Right renal pelvis (tissue), 4 donors: ENCODE measurements at regions not wholly inside any gene's neighbourhood (a gene's known extent, or its start where the extent isn't known, plus 50 kb on each side); places are given as distances from the start of the nearest gene placed in this dataset.
"Not testable (repeated sequence)": the region's sequence is repeated elsewhere in the genome, so short reads cannot be mapped to it uniquely, and the experiment has no call there.

Source experiments
- DNase-seq, 4 donors: peaks; one replicate each; pipeline ENCODE4 v3.0.0-alpha.2; 2013; ENCODE audit warnings: low read depth in 4 of 4, low spot score in 3 of 4, missing footprints in 1 of 4

DNA sequence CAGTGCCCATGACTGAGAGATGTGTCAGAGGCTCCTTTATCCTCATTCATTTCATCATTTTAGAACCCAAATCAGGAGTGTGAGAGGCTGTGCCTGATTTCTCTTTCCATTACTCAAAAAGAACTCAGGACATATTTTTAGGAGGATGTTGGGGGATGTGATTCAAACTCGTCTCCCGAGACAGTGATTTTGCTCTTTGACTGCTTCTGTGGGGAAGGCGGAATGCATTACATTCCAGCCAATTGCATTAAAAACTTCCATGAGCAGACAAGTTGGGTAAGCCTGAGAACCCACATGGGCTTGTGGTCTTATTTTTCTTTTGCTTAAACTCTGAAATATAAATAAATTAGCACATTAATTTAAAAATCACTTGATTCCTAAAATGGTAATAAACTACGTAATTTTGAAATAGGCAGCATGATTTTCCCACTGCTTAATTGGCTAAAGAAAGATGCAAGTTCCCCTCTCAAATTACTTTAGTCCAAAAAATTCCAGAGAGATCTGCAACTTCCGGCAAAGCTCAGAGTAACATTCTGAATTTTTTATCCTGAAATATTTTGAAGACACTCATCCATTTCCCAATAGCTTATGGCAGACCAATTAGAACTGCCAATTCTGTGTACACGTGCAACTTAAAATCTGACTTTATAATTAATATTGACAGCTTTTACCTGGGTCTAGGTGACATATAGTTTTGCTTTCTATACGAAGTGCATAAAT is 185.6 kb downstream of the C7orf25 start:
- DNase-seq: no peak

DNA sequence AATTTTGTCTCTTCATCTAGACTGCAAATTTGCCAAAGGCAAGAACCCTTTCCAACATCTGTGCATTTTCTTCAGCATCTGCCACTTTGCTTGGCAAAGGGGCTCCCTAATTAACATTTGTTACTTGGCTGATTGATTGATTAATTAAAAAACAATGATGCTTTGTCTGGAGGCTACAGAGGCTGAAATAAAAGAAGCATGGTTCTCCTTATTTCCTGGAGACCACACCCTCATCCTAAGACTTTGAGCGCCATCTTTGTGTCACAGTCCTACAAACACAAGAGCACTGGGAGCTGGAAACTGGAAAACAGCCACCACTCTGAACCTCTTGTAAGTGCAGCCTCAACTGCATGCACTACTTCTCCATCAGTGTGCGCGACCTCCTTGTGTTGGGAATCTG is 189.2 kb downstream of the C7orf25 start:
- no peak for DNase-seq

DNA sequence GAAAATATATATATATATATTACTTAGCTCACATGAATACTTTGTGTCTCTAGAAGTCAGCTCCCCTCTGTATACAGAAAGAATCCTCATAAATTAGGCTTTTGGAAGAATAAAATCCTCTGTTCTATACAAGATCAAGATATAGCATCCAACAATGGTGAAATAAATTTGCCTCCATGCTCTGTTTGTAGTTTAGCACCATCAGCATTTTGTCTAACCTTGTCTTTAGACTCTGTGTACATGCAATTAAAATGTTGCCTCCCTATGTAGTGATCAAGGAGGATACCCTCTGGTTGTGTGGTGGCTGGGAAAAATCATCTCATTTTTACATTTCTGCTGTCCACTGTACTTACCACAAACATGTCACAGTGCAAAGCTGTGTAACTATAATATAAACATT is 189.7 kb downstream of the C7orf25 start:
- no peak for DNase-seq

DNA sequence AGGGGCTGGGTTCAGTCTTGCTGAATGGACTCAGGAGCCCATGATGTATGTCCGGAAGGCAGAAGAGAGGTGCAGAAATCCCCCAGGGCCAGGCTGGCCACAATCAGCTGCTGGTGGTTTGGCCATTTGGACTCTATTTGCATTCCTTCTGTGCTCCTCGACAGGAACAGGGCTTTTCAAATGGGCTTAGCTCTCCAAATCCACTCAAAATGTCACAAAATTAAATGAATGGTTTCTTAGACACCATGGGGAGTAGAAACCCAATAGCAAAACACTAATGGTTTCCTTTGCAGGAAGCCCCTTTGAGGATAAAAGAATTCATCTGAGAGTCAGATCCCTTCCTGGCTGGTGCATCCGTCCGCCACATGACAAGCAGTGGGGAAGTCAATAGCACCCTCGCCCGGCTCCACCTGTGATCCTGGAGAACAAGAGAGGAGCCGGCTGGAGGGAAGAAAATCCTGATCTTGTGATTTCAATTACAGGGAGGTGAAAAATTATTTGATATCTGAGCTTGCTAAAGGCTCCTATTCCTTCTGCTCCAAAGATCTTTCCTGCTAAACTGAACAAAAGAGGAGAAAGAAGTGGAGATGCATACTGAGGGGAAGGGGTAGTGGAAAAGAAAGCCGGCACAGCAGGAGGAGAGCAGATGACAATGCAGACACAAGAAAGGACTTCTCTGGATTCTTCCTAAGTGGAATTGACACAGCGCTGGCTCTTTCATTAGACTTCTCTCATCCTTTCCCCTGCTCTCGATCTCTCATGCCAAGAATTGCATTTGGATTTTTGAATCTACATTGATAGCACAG is 190.7 kb downstream of the C7orf25 start:
- DNase-seq: no peak

DNA sequence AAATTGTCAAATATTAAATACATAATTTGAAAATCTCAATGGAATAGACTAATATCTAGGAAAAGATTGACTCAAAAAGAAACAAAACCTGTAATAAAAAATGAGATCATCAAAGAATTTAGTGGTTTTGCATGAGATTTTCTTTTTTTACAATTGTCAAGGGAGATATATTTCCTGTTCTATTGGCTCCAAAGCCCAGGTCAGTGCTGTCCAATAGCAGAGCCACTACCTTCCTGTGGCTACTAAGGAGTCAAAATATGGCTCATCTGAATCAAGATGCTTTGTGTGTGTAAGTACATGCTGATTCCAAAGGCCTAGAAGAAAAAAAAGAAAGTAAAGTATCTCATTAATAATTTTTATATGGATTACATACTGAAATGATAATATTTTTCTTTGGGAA is 191.9 kb downstream of the C7orf25 start:
- DNase-seq: no peak

DNA sequence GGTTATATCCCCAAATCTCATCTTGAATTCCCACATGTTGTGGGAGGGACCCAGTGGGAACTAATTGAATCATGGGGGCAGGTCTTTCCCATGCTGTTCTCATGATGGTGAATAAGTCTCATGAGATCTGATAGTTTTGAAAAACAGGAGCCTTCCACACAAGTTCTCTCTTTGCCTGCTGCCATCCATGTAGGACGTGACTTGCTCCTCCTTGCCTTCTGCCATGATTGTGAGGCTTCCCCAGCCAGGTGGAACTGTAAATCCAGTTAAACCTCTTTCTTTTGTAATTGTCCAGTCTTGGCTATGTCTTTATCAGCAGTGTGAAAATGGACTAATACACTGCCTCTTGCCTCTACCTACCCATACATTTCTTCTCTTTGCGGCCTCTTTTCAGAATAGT is 193.4 kb downstream of the C7orf25 start:
- not testable (repeated sequence) for DNase-seq

DNA sequence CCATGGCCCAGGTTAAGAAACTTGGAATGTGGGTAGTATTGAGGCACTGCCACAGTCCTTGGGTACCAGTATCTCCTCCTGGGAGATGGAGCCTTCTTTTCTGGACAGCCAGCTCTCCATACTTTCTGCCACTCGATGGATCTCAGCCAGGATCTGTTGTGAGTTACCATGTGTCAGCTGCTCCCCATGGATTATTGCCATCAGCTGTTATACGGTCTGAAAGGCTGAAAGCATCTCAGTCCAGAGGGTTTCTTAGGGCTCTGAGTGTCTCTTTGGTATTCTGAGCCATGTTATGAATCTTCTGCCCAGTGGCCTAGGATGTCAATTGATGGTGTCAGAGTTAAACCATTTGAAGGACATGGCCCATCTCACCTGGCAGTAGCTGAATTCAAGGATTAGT is 197.5 kb downstream of the C7orf25 start:
- DNase-seq: no peak

DNA sequence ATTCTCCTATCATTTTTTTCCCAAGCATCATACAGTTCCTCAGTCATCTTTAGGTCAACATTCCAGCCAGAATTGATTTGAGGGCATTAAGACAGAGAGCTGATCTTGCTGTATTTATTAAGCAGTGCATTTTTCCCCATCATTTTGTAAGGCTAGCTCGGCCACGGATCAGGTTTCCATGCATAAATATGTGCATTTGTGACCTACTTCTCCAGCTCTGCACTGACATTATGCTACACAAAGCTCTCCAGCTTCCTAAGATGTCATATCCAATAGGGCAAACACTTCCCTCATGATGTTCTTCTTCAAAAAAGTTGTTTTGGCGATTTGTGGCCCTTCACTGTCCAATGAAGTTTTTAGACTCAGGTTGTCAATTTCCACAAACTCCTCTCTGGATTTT is 202.6 kb downstream of the C7orf25 start:
- DNase-seq: no peak

DNA sequence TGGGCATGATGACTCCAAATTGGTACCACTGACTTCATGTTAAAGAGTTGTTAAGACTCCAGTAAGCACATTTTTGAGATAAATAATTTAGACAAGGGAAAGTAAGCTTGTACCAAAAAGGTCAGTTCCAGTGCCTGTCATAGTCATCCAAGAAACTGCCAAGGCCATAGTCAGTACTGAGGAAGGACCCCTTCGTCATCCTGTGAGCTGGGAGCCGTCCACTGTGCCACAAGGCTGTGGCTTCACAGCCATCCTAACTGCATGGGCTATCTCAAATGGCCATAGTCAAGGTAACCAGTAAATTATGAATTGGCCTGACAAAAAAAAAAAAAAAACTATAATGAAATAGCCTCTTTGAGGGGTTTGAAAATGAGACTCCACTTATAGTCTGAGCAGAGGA is 207.2 kb downstream of the C7orf25 start:
- DNase-seq: no peak

DNA sequence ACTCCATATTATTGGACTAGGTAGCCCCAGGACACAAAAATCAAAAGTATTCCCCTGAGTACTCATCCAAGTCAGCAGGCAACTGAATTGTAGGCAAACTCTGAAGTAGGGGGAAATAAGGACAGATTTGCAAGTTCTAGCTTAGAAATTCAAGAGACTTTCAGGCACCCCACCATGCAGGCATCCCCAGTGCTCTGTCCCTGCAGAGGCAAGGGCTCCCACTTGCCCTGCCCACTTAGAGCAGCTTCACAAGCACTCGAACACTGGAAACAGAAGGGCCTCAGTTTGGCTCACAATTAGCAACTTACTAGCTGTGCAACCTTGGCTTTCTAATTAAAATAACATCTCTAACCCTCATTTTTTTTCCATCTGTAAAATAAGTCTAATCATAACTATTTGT is 209.2 kb downstream of the C7orf25 start:
- no peak for DNase-seq

DNA sequence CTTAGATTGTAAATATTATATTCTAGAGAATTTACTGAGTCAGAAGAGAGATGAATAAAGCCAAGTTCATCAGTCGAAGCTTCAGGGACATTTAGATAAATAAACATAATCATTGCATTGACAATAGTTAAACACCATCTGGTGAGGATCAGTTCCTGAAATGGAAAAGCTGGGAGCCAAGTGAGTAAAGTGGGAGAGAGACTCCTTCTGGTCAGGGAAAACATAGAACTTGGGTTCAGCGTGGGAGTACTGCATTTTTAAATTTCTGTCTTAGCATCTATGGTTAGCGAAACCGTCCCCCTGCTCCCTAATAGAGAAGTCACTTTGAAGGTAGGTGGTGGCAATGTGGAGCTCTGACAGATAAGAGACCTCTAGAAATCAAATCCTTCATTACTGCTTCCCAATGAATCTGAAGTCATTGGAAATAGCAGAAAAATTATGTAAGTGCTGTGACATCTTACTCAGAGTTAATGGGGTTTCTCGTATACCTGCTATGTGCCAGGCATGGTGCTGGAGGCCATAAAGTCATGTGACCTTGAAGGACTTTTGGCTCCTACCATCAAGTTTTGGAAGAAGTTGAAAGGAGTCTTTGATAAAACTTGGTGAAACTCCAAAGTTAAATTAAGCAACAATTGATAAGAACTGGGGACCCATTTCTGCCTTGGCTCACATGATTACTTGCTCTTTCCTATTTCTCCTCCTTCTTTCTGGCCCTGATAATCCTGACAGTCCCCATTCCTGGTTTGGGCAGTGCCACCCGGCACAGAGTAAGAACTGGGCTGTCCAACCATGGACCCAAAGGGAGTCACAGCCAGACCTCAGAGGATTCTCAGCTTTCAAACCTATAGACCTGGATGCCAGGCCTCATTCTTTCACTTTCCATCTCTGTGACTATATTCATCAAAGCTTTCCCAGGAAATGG is 211.2 kb downstream of the C7orf25 start:
- DNase-seq: no peak

DNA sequence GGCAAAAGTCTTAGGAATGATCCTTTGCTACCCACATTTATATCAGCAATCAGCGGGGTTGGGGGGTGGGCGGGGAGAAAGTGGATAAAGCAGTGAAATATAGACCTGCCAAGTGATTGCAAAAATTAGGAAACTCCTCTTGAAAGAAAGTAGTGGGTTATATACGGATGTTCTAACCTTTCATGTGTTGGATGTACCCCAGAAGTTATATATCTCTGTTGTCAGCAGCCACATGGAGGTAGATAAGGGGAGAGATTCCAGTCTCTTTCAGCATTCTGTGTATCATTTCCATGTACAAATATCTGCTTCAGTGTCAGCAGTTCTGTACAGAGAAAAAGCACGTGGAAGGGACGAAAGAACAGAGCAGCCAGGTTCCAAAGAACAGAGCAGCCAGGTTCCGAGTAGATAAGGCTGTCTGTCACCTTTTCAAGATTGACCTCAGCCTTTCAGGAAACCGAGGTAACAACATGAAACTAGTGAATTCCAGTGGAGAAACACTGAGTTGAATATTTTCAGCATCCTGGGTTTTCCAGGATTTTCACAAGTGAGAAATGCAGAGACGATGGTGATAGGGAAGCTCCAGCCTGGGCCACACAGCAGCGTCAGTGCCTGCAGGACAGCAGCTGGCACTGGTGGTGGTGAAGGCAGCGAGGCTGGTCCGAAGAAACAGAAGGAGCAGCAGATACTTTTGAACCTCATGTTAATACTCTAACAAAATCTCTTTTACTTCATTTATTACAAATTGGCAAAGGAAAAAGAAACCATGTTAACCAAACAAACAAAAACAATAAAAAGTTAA is 212.3 kb downstream of the C7orf25 start:
- no peak for DNase-seq

DNA sequence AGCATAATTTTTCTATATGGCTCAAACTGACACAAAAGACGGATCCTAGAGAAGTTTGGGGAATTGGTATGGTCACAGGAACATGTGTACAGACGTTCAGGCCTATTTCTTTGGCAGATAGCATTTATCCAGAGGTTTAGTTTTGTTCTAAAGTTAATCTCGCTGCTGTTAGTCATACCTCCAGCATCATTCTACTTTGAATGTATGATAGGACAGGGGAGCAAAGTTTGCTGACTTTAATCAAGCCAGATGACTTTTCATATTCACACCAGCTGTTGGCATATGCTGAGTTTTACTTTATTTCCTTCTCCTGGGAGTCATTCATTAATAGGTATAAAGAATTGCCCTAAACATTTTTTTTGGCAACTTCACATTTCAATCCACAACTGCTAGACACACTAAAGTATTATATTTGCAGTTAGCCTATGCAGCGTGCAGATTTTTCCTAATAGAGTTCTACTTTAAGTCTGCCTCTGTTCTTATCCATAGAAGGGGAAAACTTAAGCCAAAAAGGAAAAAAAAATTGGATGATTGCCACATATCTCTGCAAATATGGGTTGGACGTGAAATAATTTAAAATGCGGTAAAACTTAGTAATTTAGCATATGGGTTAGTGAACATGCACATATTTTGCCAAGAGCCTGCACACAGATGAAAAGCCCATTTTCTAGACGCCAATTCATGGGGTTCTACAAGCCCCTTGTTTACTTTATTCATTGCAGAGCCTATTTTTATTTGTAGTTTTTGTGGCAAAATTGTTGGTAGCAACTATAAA is 213.1 kb downstream of the C7orf25 start:
- no peak for DNase-seq

DNA sequence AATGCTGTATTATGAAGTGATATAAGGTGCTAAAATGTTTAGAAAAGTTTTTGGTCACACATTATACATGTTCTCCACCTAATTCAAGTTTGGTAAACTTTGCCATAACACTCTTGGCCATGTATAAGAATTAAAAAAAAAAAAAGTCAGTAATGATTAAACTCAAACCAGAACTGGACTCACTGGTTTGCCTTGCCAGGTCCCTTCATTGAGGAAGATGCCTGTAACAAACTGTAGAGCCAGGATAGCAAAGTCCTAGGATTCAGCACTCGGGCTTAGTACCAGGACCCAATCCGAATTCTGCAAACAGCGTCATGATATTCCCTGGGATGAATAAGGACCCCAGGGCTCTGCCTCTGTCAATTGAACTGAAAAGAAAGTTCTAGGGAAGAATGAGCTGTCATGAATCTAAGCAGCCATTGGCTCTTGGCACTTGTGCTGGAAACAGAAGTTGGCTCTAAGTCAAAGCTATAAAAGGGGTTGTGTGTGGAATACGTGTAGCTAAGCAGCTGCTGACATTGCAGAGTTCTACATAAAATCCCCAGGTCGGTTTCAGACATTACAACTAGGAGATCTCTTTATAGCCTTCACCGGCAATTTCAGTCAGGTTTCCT is 216.9 kb downstream of the C7orf25 start:
- DNase-seq: no peak

DNA sequence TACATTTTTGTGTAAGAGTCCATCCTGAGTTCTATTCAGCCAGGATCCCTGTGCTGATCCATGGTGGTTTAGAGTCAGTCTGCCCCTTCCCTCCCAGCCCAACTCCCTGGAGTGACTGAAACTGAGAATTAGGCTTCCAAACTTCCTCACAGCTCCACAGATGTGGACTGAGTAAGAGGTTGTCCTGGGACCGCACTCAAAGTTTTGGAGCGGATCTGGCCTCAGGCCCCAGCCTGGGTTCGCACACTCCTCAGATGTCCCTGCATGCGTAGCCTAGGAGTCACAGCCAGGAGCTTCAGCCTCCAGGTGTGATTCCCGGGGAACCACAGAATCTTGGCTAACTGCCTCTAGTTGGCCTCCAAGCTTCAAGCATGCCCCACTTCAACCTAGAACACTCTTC is 218.1 kb downstream of the C7orf25 start:
- no peak for DNase-seq

DNA sequence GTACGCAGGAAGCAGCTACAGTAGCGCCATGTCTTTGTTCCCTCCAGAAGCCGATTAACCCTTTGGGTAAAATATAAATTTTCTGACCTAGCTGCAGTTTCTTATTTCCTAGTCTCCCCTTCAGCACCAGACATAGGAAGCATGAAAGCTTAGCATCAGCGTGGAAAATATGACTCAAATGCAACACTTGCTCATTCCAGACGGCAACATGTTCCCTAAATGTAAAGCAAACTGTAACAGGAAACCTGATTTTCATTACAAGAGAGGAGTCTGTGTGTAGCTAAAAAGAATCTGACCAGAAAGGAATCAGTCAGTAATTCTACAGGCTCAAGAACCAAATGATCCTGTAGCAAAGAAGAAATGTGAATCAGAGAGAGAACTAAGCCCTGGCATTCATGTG is 219.2 kb downstream of the C7orf25 start:
- DNase-seq: no peak

DNA sequence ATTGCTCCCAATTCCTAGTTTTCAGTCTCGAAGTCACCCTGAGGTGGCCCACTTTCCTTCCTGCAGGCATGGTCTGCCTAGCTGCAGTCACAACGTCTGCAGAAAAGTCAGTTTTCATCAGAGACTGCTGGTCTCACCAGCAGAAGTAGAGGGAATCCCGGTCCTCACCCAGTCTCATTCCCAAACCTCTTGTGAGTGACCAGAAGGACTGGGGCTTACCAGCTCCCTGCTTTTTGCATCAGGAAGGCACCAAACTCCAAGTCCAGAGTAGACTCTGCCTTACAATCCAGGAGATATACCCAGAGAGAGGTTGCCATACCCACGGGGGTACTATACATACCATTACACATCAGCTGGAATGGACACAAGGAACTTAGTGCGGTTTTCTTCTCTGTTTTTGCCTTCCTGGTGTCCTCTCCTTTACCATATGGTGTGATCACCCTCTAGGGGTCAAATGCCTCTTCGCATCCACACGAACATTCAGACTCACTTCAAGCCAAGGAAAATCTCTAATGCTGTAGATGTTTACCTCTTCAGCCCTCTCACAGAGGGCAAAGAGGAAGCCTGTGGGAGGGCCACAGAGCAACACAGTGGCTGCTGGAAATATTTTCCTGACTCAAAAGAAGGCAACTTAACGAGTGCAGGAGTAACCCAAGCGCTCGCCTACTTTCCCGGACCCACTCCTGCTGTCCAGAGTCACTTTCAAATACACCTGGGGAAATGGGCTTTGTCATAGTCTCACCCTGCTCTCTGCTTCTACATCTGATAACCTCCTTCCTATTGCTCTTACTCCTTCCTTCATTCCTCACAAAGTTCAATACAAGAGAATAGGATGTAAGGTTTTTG is 220.9 kb downstream of the C7orf25 start:
- peak in 1 of 4 donors; percentile 28 for DNase-seq

DNA sequence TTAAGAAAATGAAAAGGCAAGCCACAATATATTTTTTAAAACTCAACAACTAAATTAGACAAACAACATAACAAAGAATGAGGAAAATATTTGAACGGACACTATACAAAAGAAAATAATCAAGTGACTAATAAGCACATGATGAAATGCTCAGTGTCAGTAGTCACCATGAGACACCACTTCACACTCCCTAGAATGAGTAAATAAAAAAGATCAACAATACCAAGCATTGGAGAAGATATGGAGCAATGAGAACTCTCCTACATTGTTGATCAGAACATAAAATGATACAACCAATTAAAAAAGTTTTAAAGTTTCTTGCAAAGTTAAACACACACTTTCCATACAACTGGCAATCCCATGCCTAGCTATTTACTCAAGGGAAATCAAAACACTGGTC is 222.2 kb downstream of the C7orf25 start:
- DNase-seq: no peak
